Smooth muscle cell (in vitro differentiated cells): ENCODE measurements at regions not wholly inside any gene's neighbourhood (a gene's known extent, or its start where the extent isn't known, plus 50 kb on each side); places are given as distances from the start of the nearest gene placed in this dataset.

Experiments used
- DNase-seq: peaks from one replicate; lab custom pipeline; 2025; ENCODE audit not compliant: unreplicated experiment; lab: John Stamatoyannopoulos, UW
- H2AFZ ChIP-seq: fragments of 200-600 bp; sonication (generic); 2 replicates; pipeline ENCODE4 v1.6.0; 2016; ENCODE audit warnings: antibody characterized with exemption, low read depth, mild to moderate bottlenecking
- H3F3A ChIP-seq: fragments of 200-600 bp; sonication (generic); 2 replicates; pipeline ENCODE4 v1.6.0; 2017; ENCODE audit warnings: antibody characterized with exemption, low read depth
- H3K27ac ChIP-seq: fragments of 200-600 bp; sonication (generic); 2 replicates; pipeline ENCODE4 v1.5.1; 2016; ENCODE audit warnings: low read depth, mild to moderate bottlenecking
- H3K27me3 ChIP-seq: fragments of 200-600 bp; sonication (generic); 2 replicates; pipeline ENCODE4 v1.6.1; 2016; ENCODE audit warnings: low read depth, mild to moderate bottlenecking
- H3K36me3 ChIP-seq: fragments of 200-600 bp; sonication (generic); 2 replicates; pipeline ENCODE4 v1.5.1; 2016; ENCODE audit warnings: low read depth
- H3K4me1 ChIP-seq: fragments of 200-600 bp; sonication (generic); 2 replicates; pipeline ENCODE4 v1.5.1; 2016; ENCODE audit warnings: low read depth
- H3K4me2 ChIP-seq: fragments of 200-600 bp; sonication (generic); 2 replicates; pipeline ENCODE4 v1.6.0; 2016; ENCODE audit warnings: mild to moderate bottlenecking
- H3K4me3 ChIP-seq: fragments of 200-600 bp; sonication (generic); 2 replicates; pipeline ENCODE4 v1.5.1; 2016; ENCODE audit warnings: mild to moderate bottlenecking
- H3K79me2 ChIP-seq: fragments of 200-600 bp; sonication (generic); 2 replicates; pipeline ENCODE4 v1.6.0; 2016; ENCODE audit warnings: low read depth, mild to moderate bottlenecking
- H3K9ac ChIP-seq: fragments of 200-600 bp; sonication (generic); 2 replicates; pipeline ENCODE4 v1.6.0; 2016; ENCODE audit warnings: low read depth
- H3K9me3 ChIP-seq: fragments of 200-600 bp; sonication (generic); replicated peaks from 2 replicates; pipeline ENCODE4 v1.5.1; 2016; ENCODE audit warnings: low read depth
- H4K20me1 ChIP-seq: fragments of 200-600 bp; sonication (generic); 2 replicates; pipeline ENCODE4 v1.6.0; 2016; ENCODE audit warnings: low read depth
- WGBS: methylation state at CpG from one replicate; pipeline ENCODE4 v1.1.7; 2016; ENCODE audit warnings: low lambda C conversion rate; 5-methylcytosine and 5-hydroxymethylcytosine counted together
- TF ChIP-seq, protein P1 (sequence below): fragments of 200-600 bp; sonication (generic); IDR thresholded peaks from 2 replicates; pipeline ENCODE4 v1.5.1; 2017; ENCODE audit warnings: borderline replicate concordance, mild to moderate bottlenecking, antibody characterized with exemption; ENCODE audit not compliant: insufficient read depth, poor library complexity, severe bottlenecking

DNA sequence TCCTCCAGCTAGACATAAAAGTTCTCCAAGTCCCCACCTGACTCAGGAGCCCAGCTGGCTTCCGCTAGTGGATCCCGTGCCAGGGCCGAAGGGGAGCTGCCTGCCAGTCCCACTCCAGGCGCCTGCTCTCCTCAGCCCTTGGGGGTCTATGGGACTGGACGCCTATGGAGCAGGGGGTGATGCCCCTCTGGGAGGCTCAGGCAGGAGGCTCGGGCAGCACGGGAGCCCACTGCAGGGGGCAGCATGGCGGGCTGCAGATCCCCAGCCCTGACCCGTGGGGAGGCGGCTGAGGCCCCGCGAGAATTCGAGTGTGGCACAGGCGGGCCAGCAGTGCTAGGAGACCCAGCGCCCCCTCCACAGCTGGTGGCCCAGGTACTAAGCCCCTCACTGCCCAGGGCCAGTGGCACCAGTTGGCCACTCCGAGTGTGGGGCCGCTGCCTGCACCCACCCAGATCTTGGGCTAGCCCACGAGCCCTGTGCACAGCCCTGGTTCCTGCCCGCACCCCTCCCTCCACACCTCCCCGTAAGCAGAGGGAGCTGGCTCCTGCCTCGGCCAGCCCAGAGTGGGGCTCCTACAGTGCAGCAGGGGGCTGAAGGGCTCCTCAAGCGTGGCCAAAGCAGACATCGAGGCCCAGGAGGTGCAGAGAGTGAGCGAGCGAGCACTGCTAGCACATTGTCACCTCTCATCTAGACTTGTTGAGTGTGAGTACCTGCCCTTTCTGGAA, 221.3 kb upstream of the NSMCE3 start:
- Histone ChIP-seq H3K4me1 (no peaks in the 10 kb centered on the region), H3F3A (no peaks in the 10 kb centered on the region), H3K79me2 (no peaks in the 10 kb centered on the region), H3K9me3 (no peaks in the 10 kb centered on the region), H3K9ac (no peak overlapping the region), H3K27me3 (no peaks in the 10 kb centered on the region), H3K36me3 (no peaks in the 10 kb centered on the region), H3K4me3 (no peak overlapping the region), H3K4me2 (no peak overlapping the region), H3K27ac (no peak overlapping the region), H4K20me1 (no peaks in the 10 kb centered on the region), H2AFZ (no peak overlapping the region)
- WGBS = 90% methylated on average over 22 of the region's 25 CpGs
- no peak for DNase-seq
- TF ChIP-seq, protein P1, sequence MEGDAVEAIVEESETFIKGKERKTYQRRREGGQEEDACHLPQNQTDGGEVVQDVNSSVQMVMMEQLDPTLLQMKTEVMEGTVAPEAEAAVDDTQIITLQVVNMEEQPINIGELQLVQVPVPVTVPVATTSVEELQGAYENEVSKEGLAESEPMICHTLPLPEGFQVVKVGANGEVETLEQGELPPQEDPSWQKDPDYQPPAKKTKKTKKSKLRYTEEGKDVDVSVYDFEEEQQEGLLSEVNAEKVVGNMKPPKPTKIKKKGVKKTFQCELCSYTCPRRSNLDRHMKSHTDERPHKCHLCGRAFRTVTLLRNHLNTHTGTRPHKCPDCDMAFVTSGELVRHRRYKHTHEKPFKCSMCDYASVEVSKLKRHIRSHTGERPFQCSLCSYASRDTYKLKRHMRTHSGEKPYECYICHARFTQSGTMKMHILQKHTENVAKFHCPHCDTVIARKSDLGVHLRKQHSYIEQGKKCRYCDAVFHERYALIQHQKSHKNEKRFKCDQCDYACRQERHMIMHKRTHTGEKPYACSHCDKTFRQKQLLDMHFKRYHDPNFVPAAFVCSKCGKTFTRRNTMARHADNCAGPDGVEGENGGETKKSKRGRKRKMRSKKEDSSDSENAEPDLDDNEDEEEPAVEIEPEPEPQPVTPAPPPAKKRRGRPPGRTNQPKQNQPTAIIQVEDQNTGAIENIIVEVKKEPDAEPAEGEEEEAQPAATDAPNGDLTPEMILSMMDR = no peak

DNA sequence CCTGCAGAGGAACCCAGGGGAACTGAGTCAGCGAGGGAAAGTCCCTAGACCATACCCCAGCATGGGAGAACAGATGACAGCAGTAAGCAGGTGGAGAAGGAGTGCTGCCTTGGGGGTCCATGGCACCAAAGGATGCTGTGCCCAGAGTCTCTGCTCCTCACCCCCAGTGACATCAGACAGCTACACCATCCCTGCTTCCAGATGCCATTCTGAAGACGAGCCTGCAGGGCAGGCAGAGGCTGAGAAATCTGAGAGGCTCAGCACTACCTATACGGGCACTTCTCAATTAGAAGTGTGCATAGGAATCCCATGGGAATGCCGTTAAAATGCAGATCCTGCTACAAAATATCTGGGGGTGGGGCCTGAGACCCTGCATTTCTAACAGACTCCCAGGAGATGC, 211.3 kb upstream of the NSMCE3 start:
- no peak overlapping the region for H3K4me3 ChIP-seq
- H3K4me1 ChIP-seq = no peaks in the 10 kb centered on the region
- no peak overlapping the region for H3K4me2 ChIP-seq
- no peak overlapping the region for H2AFZ ChIP-seq
- no peaks in the 10 kb centered on the region for H3K9me3 ChIP-seq
- 70% methylated on average over 4 of the region's 4 CpGs for WGBS
- no peaks in the 10 kb centered on the region for H3K27me3 ChIP-seq
- H3K79me2 ChIP-seq = no peaks in the 10 kb centered on the region
- H3K36me3 ChIP-seq = no peaks in the 10 kb centered on the region
- no peak overlapping the region for H3K9ac ChIP-seq
- DNase-seq = no peak
- no peaks in the 10 kb centered on the region for H4K20me1 ChIP-seq
- H3K27ac ChIP-seq = no peak overlapping the region
- no peaks in the 10 kb centered on the region for H3F3A ChIP-seq
- TF ChIP-seq, protein P1 = no peak

- no peaks in the 10 kb centered on the region for H4K20me1 ChIP-seq
- H3K27me3 ChIP-seq = no peaks in the 10 kb centered on the region
- H2AFZ ChIP-seq = no peak overlapping the region
- 89% methylated on average over 8 of the region's 8 CpGs for WGBS
- no peak overlapping the region for H3K4me2 ChIP-seq
- no peaks in the 10 kb centered on the region for H3K79me2 ChIP-seq
- H3F3A ChIP-seq = no peaks in the 10 kb centered on the region
- no peak for DNase-seq
- no peaks in the 10 kb centered on the region for H3K9me3 ChIP-seq
- TF ChIP-seq, protein P1 = no peak
- no peak overlapping the region for H3K27ac ChIP-seq
- no peaks in the 10 kb centered on the region for H3K36me3 ChIP-seq
- H3K9ac ChIP-seq = no peak overlapping the region
- H3K4me3 ChIP-seq = no peak overlapping the region
- no peaks in the 10 kb centered on the region for H3K4me1 ChIP-seq
Observed at GRCh38 chr15:29480278-29480677, 210.7 kb upstream of the NSMCE3 start.

DNA sequence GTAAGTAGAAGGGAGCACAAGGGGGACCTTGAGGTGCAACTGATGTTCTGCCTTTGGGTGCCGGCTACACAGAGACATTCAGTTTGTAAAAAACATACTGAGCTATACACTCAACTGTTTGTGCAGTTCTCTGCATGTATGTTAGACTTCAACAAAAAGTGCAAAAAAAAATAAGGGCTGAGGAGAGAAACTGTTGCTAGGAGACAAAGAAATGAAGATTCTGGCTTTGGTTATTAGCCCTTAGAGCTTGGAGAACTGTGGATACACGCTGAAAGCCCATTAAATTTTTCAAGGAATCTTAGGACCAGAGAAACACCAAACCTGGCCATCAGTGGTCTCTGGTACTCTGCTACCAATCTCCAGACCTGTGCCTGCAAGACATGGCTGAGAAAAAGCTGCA, 207.6 kb upstream of the NSMCE3 start:
- H3K9ac ChIP-seq = no peak overlapping the region
- WGBS = 94% methylated on average over 2 of the region's 2 CpGs
- TF ChIP-seq, protein P1 = no peak

More for the DNA sequence above, 207.6 kb upstream of the NSMCE3 start:
- H3K79me2 ChIP-seq = no peaks in the 10 kb centered on the region
- no peaks in the 10 kb centered on the region for H3K9me3 ChIP-seq
- H2AFZ ChIP-seq = no peak overlapping the region
- H3K36me3 ChIP-seq = no peaks in the 10 kb centered on the region
- H3K4me3 ChIP-seq = no peak overlapping the region
- no peak for DNase-seq
- H4K20me1 ChIP-seq = no peaks in the 10 kb centered on the region
- H3K27ac ChIP-seq = no peak overlapping the region
- no peaks in the 10 kb centered on the region for H3F3A ChIP-seq
- no peak overlapping the region for H3K4me2 ChIP-seq
- no peaks in the 10 kb centered on the region for H3K27me3 ChIP-seq
- H3K4me1 ChIP-seq = no peaks in the 10 kb centered on the region
